ENCODE measurements at regions not wholly inside any gene's neighbourhood (a gene's known extent, or its start where the extent isn't known, plus 50 kb on each side); places are given as distances from the start of the nearest gene placed in this dataset.

DNA sequence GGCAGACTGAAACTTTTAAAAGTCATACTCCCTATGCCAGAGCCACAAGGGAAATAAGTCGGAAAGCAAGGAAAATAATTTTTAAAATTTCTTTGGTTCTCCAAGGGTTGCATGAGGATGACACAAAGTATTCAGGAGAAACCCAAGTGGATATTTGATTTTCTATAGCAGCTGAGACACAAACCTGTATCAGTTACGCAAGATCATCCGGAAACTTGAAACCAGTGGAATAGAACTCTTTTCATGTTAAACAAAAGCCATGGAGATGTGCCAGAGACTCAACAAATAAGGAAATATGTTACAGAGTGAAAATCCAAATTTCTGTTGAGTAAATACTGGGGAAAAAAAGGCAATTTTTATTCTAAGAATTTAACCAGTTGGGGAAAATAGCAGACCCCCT, 294.7 kb downstream of the KIF2B start:
- TF ChIP-seq, protein P1, sequence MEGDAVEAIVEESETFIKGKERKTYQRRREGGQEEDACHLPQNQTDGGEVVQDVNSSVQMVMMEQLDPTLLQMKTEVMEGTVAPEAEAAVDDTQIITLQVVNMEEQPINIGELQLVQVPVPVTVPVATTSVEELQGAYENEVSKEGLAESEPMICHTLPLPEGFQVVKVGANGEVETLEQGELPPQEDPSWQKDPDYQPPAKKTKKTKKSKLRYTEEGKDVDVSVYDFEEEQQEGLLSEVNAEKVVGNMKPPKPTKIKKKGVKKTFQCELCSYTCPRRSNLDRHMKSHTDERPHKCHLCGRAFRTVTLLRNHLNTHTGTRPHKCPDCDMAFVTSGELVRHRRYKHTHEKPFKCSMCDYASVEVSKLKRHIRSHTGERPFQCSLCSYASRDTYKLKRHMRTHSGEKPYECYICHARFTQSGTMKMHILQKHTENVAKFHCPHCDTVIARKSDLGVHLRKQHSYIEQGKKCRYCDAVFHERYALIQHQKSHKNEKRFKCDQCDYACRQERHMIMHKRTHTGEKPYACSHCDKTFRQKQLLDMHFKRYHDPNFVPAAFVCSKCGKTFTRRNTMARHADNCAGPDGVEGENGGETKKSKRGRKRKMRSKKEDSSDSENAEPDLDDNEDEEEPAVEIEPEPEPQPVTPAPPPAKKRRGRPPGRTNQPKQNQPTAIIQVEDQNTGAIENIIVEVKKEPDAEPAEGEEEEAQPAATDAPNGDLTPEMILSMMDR (IDR thresholded peaks at IDR 0.05): no peak
- TF ChIP-seq POLR2AphosphoS5 (IDR thresholded peaks at IDR 0.05): no peak

Data from stomach (tissue), 4 donors.